Osteoblast (primary cell): ENCODE measurements at regions not wholly inside any gene's neighbourhood (a gene's known extent, or its start where the extent isn't known, plus 50 kb on each side); places are given as distances from the start of the nearest gene placed in this dataset.

Source experiments
- DNase-seq: peaks from one replicate; pipeline ENCODE4 v3.0.0; 2011; ENCODE audit warnings: low spot score, mixed read lengths; ENCODE audit not compliant: insufficient read length; ENCODE audit errors: missing footprints
- H2AFZ ChIP-seq: 2 replicates; pipeline ENCODE4 v1.6.0; 2011; ENCODE audit warnings: mild to moderate bottlenecking, low read length
- H3K27ac ChIP-seq: 2 replicates; pipeline ENCODE4 v1.5.1; 2011; ENCODE audit warnings: mild to moderate bottlenecking, low read depth, low read length, moderate library complexity
- H3K27me3 ChIP-seq: 2 replicates; pipeline ENCODE4 v1.6.0; 2012; ENCODE audit warnings: mild to moderate bottlenecking, control low read depth, inconsistent platforms, low read length, moderate library complexity; ENCODE audit not compliant: insufficient read depth
- H3K36me3 ChIP-seq: 2 replicates; pipeline ENCODE4 v1.5.1; 2011; ENCODE audit warnings: mild to moderate bottlenecking, low read length, control low read depth, moderate library complexity; ENCODE audit not compliant: insufficient read depth
- H3K4me1 ChIP-seq: 2 replicates; pipeline ENCODE4 v1.5.1; 2011; ENCODE audit warnings: mild to moderate bottlenecking, low read length, control low read depth, moderate library complexity; ENCODE audit not compliant: insufficient read depth
- H3K4me2 ChIP-seq: 2 replicates; pipeline ENCODE4 v1.6.0; 2011; ENCODE audit warnings: mild to moderate bottlenecking, low read length; ENCODE audit not compliant: insufficient read depth
- H3K4me3 ChIP-seq: fragments of 200-600 bp; sonication (generic); 3 replicates; pipeline ENCODE4 v1.5.1; 2012; ENCODE audit warnings: mild to moderate bottlenecking, low read length, inconsistent platforms; ENCODE audit not compliant: insufficient read depth
- H3K79me2 ChIP-seq: 2 replicates; pipeline ENCODE4 v1.6.0; 2012; ENCODE audit warnings: mild to moderate bottlenecking, low read length, control low read depth, inconsistent platforms; ENCODE audit not compliant: insufficient read depth
- H3K9me3 ChIP-seq: 2 replicates; pipeline ENCODE4 v1.5.1; 2011; ENCODE audit warnings: low read depth, low read length, control low read depth
- H4K20me1 ChIP-seq: 2 replicates; pipeline ENCODE4 v1.6.0; 2012; ENCODE audit warnings: mild to moderate bottlenecking, low read length, control low read depth; ENCODE audit not compliant: insufficient read depth
- CTCF ChIP-seq: IDR thresholded peaks from 2 replicates; pipeline ENCODE4 v1.5.1; 2011; ENCODE audit warnings: mild to moderate bottlenecking, low read depth, low read length, moderate library complexity; ENCODE audit errors: extremely low read depth

- H3K79me2 ChIP-seq: no peaks in the 10 kb centered on the region
- no peak overlapping the region for H2AFZ ChIP-seq
- TF ChIP-seq CTCF: no peak
- H3K4me2 ChIP-seq: no peak overlapping the region
- H3K27me3 ChIP-seq: no peaks in the 10 kb centered on the region
- no peak overlapping the region for H3K4me3 ChIP-seq
- no peaks in the 10 kb centered on the region for H4K20me1 ChIP-seq
- H3K27ac ChIP-seq: no peak overlapping the region
- no peaks in the 10 kb centered on the region for H3K36me3 ChIP-seq
- H3K9me3 ChIP-seq: no peaks in the 10 kb centered on the region
- H3K4me1 ChIP-seq: no peaks in the 10 kb centered on the region
- DNase-seq: no peak
Measured at GRCh38 chr10:112080231-112080630, 103.3 kb downstream of the GPAM start.

DNA sequence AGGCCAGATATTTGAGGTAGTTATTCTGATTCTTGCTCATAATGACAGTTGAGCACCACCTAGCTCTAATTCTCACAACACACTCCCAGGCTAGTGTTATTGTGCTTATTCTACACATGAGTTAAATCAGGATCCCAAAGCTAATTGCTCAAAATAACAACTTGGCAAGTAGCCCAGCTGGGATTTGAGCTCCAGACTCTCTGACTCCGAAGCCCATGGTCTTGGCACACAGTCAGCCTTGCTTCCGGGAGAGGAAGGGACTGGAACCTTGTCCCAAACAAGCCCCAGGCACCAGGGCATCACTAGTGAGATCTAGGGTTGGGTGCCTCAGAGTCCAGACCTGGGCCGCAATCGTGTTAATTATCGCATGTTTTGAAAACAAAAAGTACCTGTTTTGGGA lies 101.4 kb downstream of the GPAM start:
- no peaks in the 10 kb centered on the region for H3K79me2 ChIP-seq
- no peak for TF ChIP-seq CTCF
- no peaks in the 10 kb centered on the region for H3K9me3 ChIP-seq
- no peaks in the 10 kb centered on the region for H3K27me3 ChIP-seq
- no peak overlapping the region for H3K27ac ChIP-seq
- H3K4me1 ChIP-seq: no peaks in the 10 kb centered on the region
- no peak for DNase-seq
- H3K4me3 ChIP-seq: no peak overlapping the region
- H3K4me2 ChIP-seq: no peak overlapping the region
- no peaks in the 10 kb centered on the region for H3K36me3 ChIP-seq
- no peak overlapping the region for H2AFZ ChIP-seq
- no peaks in the 10 kb centered on the region for H4K20me1 ChIP-seq

GRCh38 chr10:112083472-112083871 lies 100.1 kb downstream of the GPAM start:
- TF ChIP-seq CTCF: no peak
- Histone ChIP-seq H3K4me1 (no peaks in the 10 kb centered on the region), H4K20me1 (no peaks in the 10 kb centered on the region), H2AFZ (no peak overlapping the region), H3K79me2 (no peaks in the 10 kb centered on the region), H3K9me3 (no peaks in the 10 kb centered on the region), H3K36me3 (no peaks in the 10 kb centered on the region), H3K27ac (no peak overlapping the region), H3K4me2 (no peak overlapping the region), H3K4me3 (no peak overlapping the region), H3K27me3 (no peaks in the 10 kb centered on the region)
- DNase-seq: no peak

DNA sequence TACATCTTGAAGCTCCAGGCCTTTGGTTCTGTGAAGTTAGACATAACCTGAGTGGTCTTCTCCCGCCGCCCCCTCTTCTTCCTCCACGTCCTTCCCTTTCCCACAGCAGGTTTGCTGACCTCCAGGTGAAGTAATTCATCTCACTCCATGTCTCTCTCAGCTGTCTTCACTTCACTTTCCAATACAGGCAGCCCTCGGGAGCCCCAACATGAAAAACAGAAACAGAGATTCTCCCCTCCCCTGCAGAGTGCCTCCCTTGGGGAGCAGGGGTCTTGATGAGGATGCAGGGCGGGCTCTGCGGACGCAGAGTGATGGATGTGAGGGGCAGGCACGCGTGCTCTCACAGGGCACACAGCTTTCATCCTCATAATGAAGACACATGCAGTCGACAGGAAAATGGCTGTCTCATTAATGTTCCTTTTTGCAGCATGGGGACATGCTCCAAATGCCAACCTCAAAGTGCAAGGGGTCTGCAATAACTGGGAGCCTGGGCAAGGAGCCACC lies 95.6 kb downstream of the GPAM start:
- no peaks in the 10 kb centered on the region for H3K9me3 ChIP-seq
- no peaks in the 10 kb centered on the region for H3K36me3 ChIP-seq
- no peaks in the 10 kb centered on the region for H4K20me1 ChIP-seq
- no peak for TF ChIP-seq CTCF
- no peak overlapping the region for H3K4me3 ChIP-seq
- H3K4me2 ChIP-seq: no peak overlapping the region
- H3K27ac ChIP-seq: no peak overlapping the region
- no peak for DNase-seq
- H3K4me1 ChIP-seq: no peaks in the 10 kb centered on the region
- H3K79me2 ChIP-seq: no peaks in the 10 kb centered on the region
- no peak overlapping the region for H2AFZ ChIP-seq
- H3K27me3 ChIP-seq: no peaks in the 10 kb centered on the region
